Gastrocnemius medialis (tissue), 4 donors: ENCODE measurements at regions not wholly inside any gene's neighbourhood (a gene's known extent, or its start where the extent isn't known, plus 50 kb on each side); places are given as distances from the start of the nearest gene placed in this dataset.

Experiments used
- POLR2A ChIP-seq, 2 donors: fragments of 450-650 bp; IDR thresholded peaks; one replicate each; pipeline ENCODE4 v1.6.1; 2017; ENCODE audit warnings: antibody characterized with exemption in 2 of 2, mild to moderate bottlenecking in 2 of 2, moderate library complexity in 2 of 2
- TF ChIP-seq, protein P1 (sequence below), 5 experiments: fragments of 450-650 bp in 3 of 5; fragments of 200-600 bp in 2 of 5; sonication (generic) in 2 of 5; IDR thresholded peaks in 4 of 5; conservative IDR thresholded peaks in 1 of 5; 1 replicate in 4 of 5; 2 replicates in 1 of 5; pipeline ENCODE4 v1.5.1; 2016 to 2019; ENCODE audit warnings: antibody characterized with exemption in 5 of 5, mild to moderate bottlenecking in 3 of 5, moderate library complexity in 3 of 5

DNA sequence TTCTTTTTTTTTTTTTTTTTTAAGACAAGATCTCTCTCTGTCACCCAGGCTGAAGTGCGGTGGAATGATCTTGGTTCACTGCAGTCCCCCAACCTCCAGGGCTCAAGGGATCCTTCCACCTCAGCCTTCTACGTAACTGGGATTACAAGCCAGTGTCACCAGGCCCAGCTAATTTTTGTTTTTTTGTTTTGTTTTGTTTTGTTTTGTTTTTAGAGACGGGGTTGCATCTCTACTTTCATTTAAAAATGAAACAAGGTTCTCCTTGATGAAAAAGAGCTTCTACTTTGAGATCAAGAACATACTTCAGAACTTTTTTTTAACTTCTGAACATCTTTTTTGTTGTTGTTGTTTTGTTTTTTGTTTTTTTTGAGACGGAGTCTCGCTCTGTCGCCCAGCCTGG is 121.7 kb upstream of the PRB2 start:
- TF ChIP-seq, protein P1, sequence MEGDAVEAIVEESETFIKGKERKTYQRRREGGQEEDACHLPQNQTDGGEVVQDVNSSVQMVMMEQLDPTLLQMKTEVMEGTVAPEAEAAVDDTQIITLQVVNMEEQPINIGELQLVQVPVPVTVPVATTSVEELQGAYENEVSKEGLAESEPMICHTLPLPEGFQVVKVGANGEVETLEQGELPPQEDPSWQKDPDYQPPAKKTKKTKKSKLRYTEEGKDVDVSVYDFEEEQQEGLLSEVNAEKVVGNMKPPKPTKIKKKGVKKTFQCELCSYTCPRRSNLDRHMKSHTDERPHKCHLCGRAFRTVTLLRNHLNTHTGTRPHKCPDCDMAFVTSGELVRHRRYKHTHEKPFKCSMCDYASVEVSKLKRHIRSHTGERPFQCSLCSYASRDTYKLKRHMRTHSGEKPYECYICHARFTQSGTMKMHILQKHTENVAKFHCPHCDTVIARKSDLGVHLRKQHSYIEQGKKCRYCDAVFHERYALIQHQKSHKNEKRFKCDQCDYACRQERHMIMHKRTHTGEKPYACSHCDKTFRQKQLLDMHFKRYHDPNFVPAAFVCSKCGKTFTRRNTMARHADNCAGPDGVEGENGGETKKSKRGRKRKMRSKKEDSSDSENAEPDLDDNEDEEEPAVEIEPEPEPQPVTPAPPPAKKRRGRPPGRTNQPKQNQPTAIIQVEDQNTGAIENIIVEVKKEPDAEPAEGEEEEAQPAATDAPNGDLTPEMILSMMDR (IDR thresholded peaks at IDR 0.05 in 4 of 5, conservative IDR thresholded peaks at IDR 0.05 in 1 of 5) = no peak
- TF ChIP-seq POLR2A (IDR thresholded peaks at IDR 0.05) = no peak
